Adrenal gland (tissue), 9 donors: ENCODE measurements at regions not wholly inside any gene's neighbourhood (a gene's known extent, or its start where the extent isn't known, plus 50 kb on each side); places are given as distances from the start of the nearest gene placed in this dataset.

Source experiments
- DNase-seq, 7 donors: peaks; one replicate each; pipeline ENCODE4 v3.0.0-alpha.2; 2019 to 2020
- H3K27ac ChIP-seq, 5 donors: fragments of 200-600 bp; sonication (generic) in 4 of 5; 1 replicate in 3 of 5; 2 replicates in 2 of 5; pipeline versions ENCODE4 v1.5.1 to v1.8.0; 2016 to 2020; ENCODE audit warnings: mild to moderate bottlenecking in 1 of 5
- H3K27me3 ChIP-seq: fragments of 200-600 bp; 2 replicates; pipeline ENCODE4 v1.8.0; 2021
- H3K36me3 ChIP-seq, 2 donors: fragments of 200-600 bp; replicated peaks in 1 of 2; 1 replicate in 1 of 2; 2 replicates in 1 of 2; pipeline versions ENCODE4 v1.5.1 to v1.8.0; 2018 to 2022
- H3K4me1 ChIP-seq, 2 donors: fragments of 200-600 bp; replicated peaks in 1 of 2; 1 replicate in 1 of 2; 2 replicates in 1 of 2; pipeline versions ENCODE4 v1.5.1 to v1.8.0; 2018 to 2021
- H3K4me3 ChIP-seq, 4 donors: fragments of 200-600 bp; sonication (generic) in 3 of 4; one replicate each; pipeline ENCODE4 v1.5.1; 2016 to 2018
- H3K9me3 ChIP-seq, 3 donors: fragments of 200-600 bp; sonication (generic) in 1 of 3; replicated peaks in 1 of 3; 1 replicate in 2 of 3; 2 replicates in 1 of 3; pipeline versions ENCODE4 v1.5.1 to v1.8.0; 2016 to 2021
- POLR2A ChIP-seq, 2 donors: fragments of 450-650 bp; IDR thresholded peaks; one replicate each; pipeline ENCODE4 v1.6.1; 2017; ENCODE audit warnings: antibody characterized with exemption in 2 of 2, mild to moderate bottlenecking in 2 of 2, moderate library complexity in 1 of 2
- WGBS, 4 donors: extraction: QIAGEN DNeasy Blood & Tissue Kit in 2 of 4; methylation state at CpG; one replicate each; pipeline versions ENCODE4 v1.1.5 to v1.1.7; 2013 to 2017; 5-methylcytosine and 5-hydroxymethylcytosine counted together
- intact Hi-C, 2 donors: fragments of 100-400 bp; cut with DNase I; formaldehyde crosslinking; loops; one replicate each; pipeline versions ENCODE4 v1.14.1 to v1.15.0; 2022 to 2023
- TF ChIP-seq, protein P1 (sequence below), 6 experiments: fragments of 450-650 bp in 4 of 6; fragments of 200-600 bp in 2 of 6; sonication (generic) in 1 of 6; IDR thresholded peaks; 1 replicate in 5 of 6; 2 replicates in 1 of 6; pipeline versions ENCODE4 v1.5.1 to v1.8.0; 2016 to 2021; ENCODE audit warnings: antibody characterized with exemption in 6 of 6, mild to moderate bottlenecking in 2 of 6, moderate library complexity in 1 of 6
- donor health status: healthy with polysubstance abuse.
- donor health status: Bipolar disorder and iron deficiency.
- donor health status: DM: yes; HTN: yes; CAD: no.
- donor health status: DM: no; HTN: no; CAD: no.
- donor health status: DM: no; HTN: no; CAD: no.

DNA sequence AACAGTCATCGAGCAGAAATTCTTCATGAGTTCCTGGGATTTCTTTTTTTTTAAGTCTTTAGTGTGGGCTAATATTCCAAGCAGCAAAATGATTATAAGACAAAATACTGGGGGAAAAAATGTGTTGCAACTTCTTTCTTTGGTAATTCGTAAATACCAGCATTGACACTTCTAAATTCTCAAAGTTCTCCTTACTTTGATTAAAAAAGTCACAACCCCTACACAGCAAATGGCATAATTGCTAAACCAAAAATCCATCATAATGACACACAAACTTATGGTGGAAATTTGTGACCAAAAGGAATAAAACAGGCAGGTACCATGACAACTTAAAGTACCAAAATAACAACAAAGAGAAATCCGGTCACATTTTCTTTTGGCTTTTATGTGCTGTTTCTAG, 585.2 kb upstream of the PKN2 start:
- Histone ChIP-seq H3K27ac (no peak overlapping the region), H3K27me3 (no peaks in the 10 kb centered on the region), H3K4me1 (no peaks in the 10 kb centered on the region), H3K9me3 (no peaks in the 10 kb centered on the region), H3K4me3 (no peak overlapping the region), H3K36me3 (no peaks in the 10 kb centered on the region)
- intact Hi-C loops = no loop called here
- 65 to 74% (median 68%) methylated on average over 3 of the region's 3 CpGs for WGBS, 4 donors
- DNase-seq = no peak
- TF ChIP-seq, protein P1, sequence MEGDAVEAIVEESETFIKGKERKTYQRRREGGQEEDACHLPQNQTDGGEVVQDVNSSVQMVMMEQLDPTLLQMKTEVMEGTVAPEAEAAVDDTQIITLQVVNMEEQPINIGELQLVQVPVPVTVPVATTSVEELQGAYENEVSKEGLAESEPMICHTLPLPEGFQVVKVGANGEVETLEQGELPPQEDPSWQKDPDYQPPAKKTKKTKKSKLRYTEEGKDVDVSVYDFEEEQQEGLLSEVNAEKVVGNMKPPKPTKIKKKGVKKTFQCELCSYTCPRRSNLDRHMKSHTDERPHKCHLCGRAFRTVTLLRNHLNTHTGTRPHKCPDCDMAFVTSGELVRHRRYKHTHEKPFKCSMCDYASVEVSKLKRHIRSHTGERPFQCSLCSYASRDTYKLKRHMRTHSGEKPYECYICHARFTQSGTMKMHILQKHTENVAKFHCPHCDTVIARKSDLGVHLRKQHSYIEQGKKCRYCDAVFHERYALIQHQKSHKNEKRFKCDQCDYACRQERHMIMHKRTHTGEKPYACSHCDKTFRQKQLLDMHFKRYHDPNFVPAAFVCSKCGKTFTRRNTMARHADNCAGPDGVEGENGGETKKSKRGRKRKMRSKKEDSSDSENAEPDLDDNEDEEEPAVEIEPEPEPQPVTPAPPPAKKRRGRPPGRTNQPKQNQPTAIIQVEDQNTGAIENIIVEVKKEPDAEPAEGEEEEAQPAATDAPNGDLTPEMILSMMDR (IDR thresholded peaks at IDR 0.05) = no peak
- no peak for TF ChIP-seq POLR2A (IDR thresholded peaks at IDR 0.05)

GRCh38 chr1:88101041-88101440, 583.0 kb upstream of the PKN2 start:
- H3K27ac ChIP-seq = no peak overlapping the region
- H3K4me3 ChIP-seq = no peak overlapping the region
- H3K36me3 ChIP-seq = no peaks in the 10 kb centered on the region
- intact Hi-C loops = no loop called here
- TF ChIP-seq, protein P1 (IDR thresholded peaks at IDR 0.05) = no peak
- TF ChIP-seq POLR2A (IDR thresholded peaks at IDR 0.05) = no peak
- no peaks in the 10 kb centered on the region for H3K9me3 ChIP-seq
- WGBS, 4 donors = 53 to 78% (median 69%) methylated on average over 1 of the region's 1 CpG
- H3K27me3 ChIP-seq = no peaks in the 10 kb centered on the region
- no peak for DNase-seq
- H3K4me1 ChIP-seq = no peaks in the 10 kb centered on the region

GRCh38 chr1:88104236-88104635, 579.8 kb upstream of the PKN2 start:
- DNase-seq = no peak
- H3K9me3 ChIP-seq = no peaks in the 10 kb centered on the region
- TF ChIP-seq, protein P1 (IDR thresholded peaks at IDR 0.05) = no peak
- TF ChIP-seq POLR2A (IDR thresholded peaks at IDR 0.05) = no peak
- no peak overlapping the region for H3K27ac ChIP-seq
- intact Hi-C loops = no loop called here
- H3K4me1 ChIP-seq = no peaks in the 10 kb centered on the region
- H3K27me3 ChIP-seq = no peaks in the 10 kb centered on the region
- H3K4me3 ChIP-seq = no peak overlapping the region
- no peaks in the 10 kb centered on the region for H3K36me3 ChIP-seq
- WGBS, 4 donors = 61 to 81% (median 71%) methylated on average over 1 of the region's 1 CpG

DNA sequence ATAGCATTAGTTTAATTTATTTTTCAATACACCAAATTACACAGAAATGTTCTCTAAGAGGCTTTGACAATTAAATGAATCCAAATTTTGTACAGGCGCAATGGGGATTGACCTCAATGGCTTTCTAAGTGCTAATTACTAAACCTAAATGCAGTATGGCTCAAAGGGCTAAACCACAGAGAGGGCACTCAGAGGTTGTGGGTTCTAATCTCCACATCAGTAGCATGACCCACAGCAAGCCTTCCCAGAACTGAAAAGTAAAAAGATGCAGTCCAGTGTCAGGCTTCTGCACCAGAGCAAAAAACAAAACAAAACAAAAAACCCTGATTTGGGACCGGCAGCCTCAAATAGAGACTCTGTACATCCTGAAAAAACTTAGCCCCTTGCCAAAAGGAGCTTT, 579.2 kb upstream of the PKN2 start:
- no peak for DNase-seq
- no peaks in the 10 kb centered on the region for H3K27me3 ChIP-seq
- H3K36me3 ChIP-seq = no peaks in the 10 kb centered on the region
- intact Hi-C loops = no loop called here
- no peak overlapping the region for H3K4me3 ChIP-seq
- TF ChIP-seq POLR2A (IDR thresholded peaks at IDR 0.05) = no peak
- TF ChIP-seq, protein P1 (IDR thresholded peaks at IDR 0.05) = no peak
- H3K4me1 ChIP-seq = no peaks in the 10 kb centered on the region
- H3K9me3 ChIP-seq = no peaks in the 10 kb centered on the region
- 65 to 73% (median 68%) methylated on average over 2 of the region's 2 CpGs for WGBS, 4 donors
- H3K27ac ChIP-seq = no peak overlapping the region
